ENCODE measurements at regions not wholly inside any gene's neighbourhood (a gene's known extent, or its start where the extent isn't known, plus 50 kb on each side); places are given as distances from the start of the nearest gene placed in this dataset.
A peak's percentile ranks its signal among the peaks of the same experiment; 100 is the strongest.

GRCh38 chr12:13373803-13374202, 177.3 kb downstream of the EMP1 start:
- Mint-ChIP-seq H3K9me3 (no peaks in the 10 kb centered on the region), H3K4me3 (no peak overlapping the region), H3K27me3 (ENCODE audit: low read depth) (no peaks in the 10 kb centered on the region), H3K27ac (no peak overlapping the region), H3K4me1 (ENCODE audit: low read depth) (no peaks in the 10 kb centered on the region), H3K36me3 (ENCODE audit: low read depth) (no peaks in the 10 kb centered on the region)
- DNase-seq (ENCODE audit: low spot score): no peak

GRCh38 chr12:13373131-13373530, 176.6 kb downstream of the EMP1 start:
- Mint-ChIP-seq H3K27ac (no peak overlapping the region), H3K4me1 (ENCODE audit: low read depth) (no peaks in the 10 kb centered on the region), H3K9me3 (no peaks in the 10 kb centered on the region), H3K27me3 (ENCODE audit: low read depth) (no peaks in the 10 kb centered on the region), H3K4me3 (no peak overlapping the region), H3K36me3 (ENCODE audit: low read depth) (no peaks in the 10 kb centered on the region)
- DNase-seq (ENCODE audit: low spot score): no peak

- Mint-ChIP-seq H3K4me3 (no peak overlapping the region), H3K27me3 (ENCODE audit: low read depth) (no peaks in the 10 kb centered on the region), H3K36me3 (ENCODE audit: low read depth) (no peaks in the 10 kb centered on the region), H3K9me3 (no peaks in the 10 kb centered on the region), H3K4me1 (ENCODE audit: low read depth) (no peaks in the 10 kb centered on the region), H3K27ac (no peak overlapping the region)
- DNase-seq (ENCODE audit: low spot score): no peak
Observed at GRCh38 chr12:13372386-13372785, 175.9 kb downstream of the EMP1 start.

DNA sequence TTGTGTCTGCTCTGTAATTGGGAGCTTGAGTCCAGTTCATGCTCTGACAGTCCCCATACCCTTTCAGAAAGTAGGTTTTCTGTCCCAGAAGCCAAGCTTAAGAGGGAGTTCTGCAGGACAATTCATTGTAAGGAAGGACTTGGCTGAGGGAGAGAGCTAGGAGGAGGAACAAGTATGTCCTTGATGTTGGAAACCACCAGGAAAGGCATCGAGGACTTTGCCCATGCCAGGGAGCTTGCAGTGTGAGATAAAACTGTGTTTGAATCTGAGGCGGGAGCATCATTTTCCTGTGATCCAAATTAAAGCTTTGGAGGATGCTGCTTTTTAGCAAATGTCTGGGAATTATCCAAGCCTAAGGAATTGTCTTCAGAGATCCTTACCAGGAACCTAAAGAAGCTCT, 175.3 kb downstream of the EMP1 start:
- Mint-ChIP-seq H3K36me3 (ENCODE audit: low read depth) (no peaks in the 10 kb centered on the region), H3K27ac (no peak overlapping the region), H3K9me3 (no peaks in the 10 kb centered on the region), H3K4me3 (no peak overlapping the region), H3K27me3 (ENCODE audit: low read depth) (no peaks in the 10 kb centered on the region), H3K4me1 (ENCODE audit: low read depth) (no peaks in the 10 kb centered on the region)
- DNase-seq (ENCODE audit: low spot score): no peak

DNA sequence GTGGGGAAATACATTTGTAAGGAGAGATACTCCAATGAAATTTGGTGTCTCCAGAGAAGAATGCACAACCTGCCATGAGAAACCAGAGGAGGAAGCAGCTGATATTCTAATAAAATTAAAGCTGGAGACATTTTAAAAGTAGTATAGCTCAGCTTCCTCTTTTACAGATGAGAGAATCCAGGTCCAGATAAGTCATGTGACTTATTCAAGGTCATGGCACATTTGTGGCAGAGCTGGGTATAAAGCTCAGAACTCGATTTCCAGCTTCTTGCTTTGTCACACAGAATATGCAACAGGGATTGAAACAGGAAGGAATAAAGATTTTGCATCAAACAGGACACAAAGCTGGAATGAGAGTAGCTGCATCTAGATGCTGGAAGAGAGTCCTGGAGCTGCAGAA, 174.8 kb downstream of the EMP1 start:
- no peaks in the 10 kb centered on the region for H3K36me3 Mint-ChIP-seq (ENCODE audit: low read depth)
- no peak overlapping the region for H3K4me3 Mint-ChIP-seq
- no peaks in the 10 kb centered on the region for H3K27me3 Mint-ChIP-seq (ENCODE audit: low read depth)
- DNase-seq (ENCODE audit: low spot score): no peak
- H3K4me1 Mint-ChIP-seq (ENCODE audit: low read depth): no peaks in the 10 kb centered on the region
- no peak overlapping the region for H3K27ac Mint-ChIP-seq
- H3K9me3 Mint-ChIP-seq: no peaks in the 10 kb centered on the region

DNA sequence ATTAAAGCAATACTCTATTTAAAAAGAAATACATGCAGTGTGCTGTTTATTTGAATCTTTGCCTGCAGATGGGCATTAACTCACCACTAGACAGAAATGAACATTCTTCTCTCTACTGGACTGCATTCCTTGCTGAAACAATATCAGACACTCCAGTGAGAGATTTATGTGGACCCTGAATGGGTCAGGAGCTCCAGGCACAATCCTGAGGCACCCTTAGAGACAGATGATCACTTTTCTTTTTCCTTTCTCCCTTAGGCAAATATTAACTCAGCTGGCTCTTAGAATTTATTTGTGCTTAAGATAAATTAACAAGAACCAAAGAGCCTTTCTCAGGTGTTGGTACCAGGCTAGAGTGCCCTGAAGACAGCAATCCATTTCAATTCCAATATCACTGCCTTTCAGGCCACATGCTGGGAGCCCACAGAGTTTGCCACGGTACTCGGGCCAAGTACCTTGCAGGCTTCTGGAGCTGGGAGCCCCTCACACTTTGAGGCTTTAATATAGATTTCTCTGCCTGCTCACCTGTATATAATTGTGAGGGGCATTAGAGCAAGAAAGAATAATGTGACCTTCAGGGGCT, 173.0 kb downstream of the EMP1 start:
- H3K4me3 Mint-ChIP-seq: no peak overlapping the region
- no peaks in the 10 kb centered on the region for H3K36me3 Mint-ChIP-seq (ENCODE audit: low read depth)
- H3K4me1 Mint-ChIP-seq (ENCODE audit: low read depth): no peaks in the 10 kb centered on the region
- no peaks in the 10 kb centered on the region for H3K27me3 Mint-ChIP-seq (ENCODE audit: low read depth)
- no peak for DNase-seq (ENCODE audit: low spot score)
- no peaks in the 10 kb centered on the region for H3K9me3 Mint-ChIP-seq
- H3K27ac Mint-ChIP-seq: no peak overlapping the region

GRCh38 chr12:13368971-13369370, 172.4 kb downstream of the EMP1 start:
- no peaks in the 10 kb centered on the region for H3K9me3 Mint-ChIP-seq
- H3K36me3 Mint-ChIP-seq (ENCODE audit: low read depth): no peaks in the 10 kb centered on the region
- no peak overlapping the region for H3K4me3 Mint-ChIP-seq
- no peaks in the 10 kb centered on the region for H3K27me3 Mint-ChIP-seq (ENCODE audit: low read depth)
- DNase-seq (ENCODE audit: low spot score): no peak
- no peaks in the 10 kb centered on the region for H3K4me1 Mint-ChIP-seq (ENCODE audit: low read depth)
- H3K27ac Mint-ChIP-seq: no peak overlapping the region

- Mint-ChIP-seq H3K27ac (no peak overlapping the region), H3K36me3 (ENCODE audit: low read depth) (no peaks in the 10 kb centered on the region), H3K9me3 (no peaks in the 10 kb centered on the region), H3K4me3 (no peak overlapping the region), H3K4me1 (ENCODE audit: low read depth) (no peaks in the 10 kb centered on the region), H3K27me3 (ENCODE audit: low read depth) (no peaks in the 10 kb centered on the region)
- no peak for DNase-seq (ENCODE audit: low spot score)
Observed at GRCh38 chr12:13368431-13368830, 171.9 kb downstream of the EMP1 start.

GRCh38 chr12:13367973-13368372, 171.4 kb downstream of the EMP1 start:
- H3K27ac Mint-ChIP-seq: no peak overlapping the region
- H3K36me3 Mint-ChIP-seq (ENCODE audit: low read depth): no peaks in the 10 kb centered on the region
- no peak for DNase-seq (ENCODE audit: low spot score)
- no peaks in the 10 kb centered on the region for H3K4me1 Mint-ChIP-seq (ENCODE audit: low read depth)
- H3K27me3 Mint-ChIP-seq (ENCODE audit: low read depth): peaks cover 1% of the 10 kb centered on the region
- H3K4me3 Mint-ChIP-seq: no peak overlapping the region
- H3K9me3 Mint-ChIP-seq: no peaks in the 10 kb centered on the region

GRCh38 chr12:13365748-13366366, 169.3 kb downstream of the EMP1 start:
- no peak overlapping the region for H3K27ac Mint-ChIP-seq
- H3K9me3 Mint-ChIP-seq: no peaks in the 10 kb centered on the region
- H3K4me1 Mint-ChIP-seq (ENCODE audit: low read depth): no peaks in the 10 kb centered on the region
- H3K27me3 Mint-ChIP-seq (ENCODE audit: low read depth): peaks cover 7% of the 10 kb centered on the region
- no peak for DNase-seq (ENCODE audit: low spot score)
- no peak overlapping the region for H3K4me3 Mint-ChIP-seq
- no peaks in the 10 kb centered on the region for H3K36me3 Mint-ChIP-seq (ENCODE audit: low read depth)

DNA sequence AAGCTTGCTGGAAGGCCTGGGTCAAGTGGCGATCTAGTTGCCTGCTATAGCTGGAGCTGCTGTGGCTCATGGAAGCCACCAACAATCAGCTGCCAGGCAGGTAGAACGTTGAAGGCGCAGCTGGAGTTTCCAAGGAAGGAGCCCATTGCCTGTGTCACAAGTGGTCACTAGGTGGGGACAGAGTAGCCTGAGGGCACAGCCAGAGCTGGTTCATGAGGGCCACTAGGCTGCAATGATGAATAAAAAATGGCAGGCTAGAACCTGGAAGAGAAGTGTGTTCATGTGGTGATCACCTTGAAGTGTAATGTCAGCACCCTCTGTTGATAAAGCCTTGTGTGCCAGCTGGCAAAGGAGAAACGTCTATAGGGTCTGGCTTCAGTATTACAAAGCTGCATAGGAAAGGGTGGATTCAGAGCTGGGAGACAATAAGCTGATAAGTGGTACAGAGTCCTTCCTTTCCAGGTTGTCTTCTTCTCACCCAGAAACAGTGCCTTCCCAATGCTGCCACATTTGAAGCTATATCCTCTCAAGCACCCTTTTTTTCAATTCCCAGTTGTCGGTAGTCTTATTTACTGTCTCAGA, 165.8 kb downstream of the EMP1 start:
- Mint-ChIP-seq H3K4me1 (ENCODE audit: low read depth) (no peaks in the 10 kb centered on the region), H3K36me3 (ENCODE audit: low read depth) (no peaks in the 10 kb centered on the region), H3K27ac (no peak overlapping the region), H3K4me3 (no peak overlapping the region), H3K9me3 (no peaks in the 10 kb centered on the region), H3K27me3 (ENCODE audit: low read depth) (peaks cover 26% of the 10 kb centered on the region)
- DNase-seq (ENCODE audit: low spot score): peak; percentile 14

GRCh38 chr12:13359636-13360035, 163.1 kb downstream of the EMP1 start:
- no peak for DNase-seq (ENCODE audit: low spot score)
- H3K27me3 Mint-ChIP-seq (ENCODE audit: low read depth): peaks cover 30% of the 10 kb centered on the region
- H3K4me3 Mint-ChIP-seq: no peak overlapping the region
- no peaks in the 10 kb centered on the region for H3K36me3 Mint-ChIP-seq (ENCODE audit: low read depth)
- no peaks in the 10 kb centered on the region for H3K9me3 Mint-ChIP-seq
- H3K4me1 Mint-ChIP-seq (ENCODE audit: low read depth): no peaks in the 10 kb centered on the region
- H3K27ac Mint-ChIP-seq: no peak overlapping the region

GRCh38 chr12:13358391-13358905, 161.9 kb downstream of the EMP1 start:
- H3K36me3 Mint-ChIP-seq (ENCODE audit: low read depth): no peaks in the 10 kb centered on the region
- no peak for DNase-seq (ENCODE audit: low spot score)
- no peaks in the 10 kb centered on the region for H3K9me3 Mint-ChIP-seq
- H3K27ac Mint-ChIP-seq: no peak overlapping the region
- peaks cover 30% of the 10 kb centered on the region for H3K27me3 Mint-ChIP-seq (ENCODE audit: low read depth)
- no peaks in the 10 kb centered on the region for H3K4me1 Mint-ChIP-seq (ENCODE audit: low read depth)
- H3K4me3 Mint-ChIP-seq: no peak overlapping the region

GRCh38 chr12:13350946-13351345, 154.4 kb downstream of the EMP1 start:
- no peaks in the 10 kb centered on the region for H3K36me3 Mint-ChIP-seq (ENCODE audit: low read depth)
- peaks cover 19% of the 10 kb centered on the region for H3K27me3 Mint-ChIP-seq (ENCODE audit: low read depth)
- no peak for DNase-seq (ENCODE audit: low spot score)
- no peak overlapping the region for H3K27ac Mint-ChIP-seq
- no peaks in the 10 kb centered on the region for H3K9me3 Mint-ChIP-seq
- no peak overlapping the region for H3K4me3 Mint-ChIP-seq
- no peaks in the 10 kb centered on the region for H3K4me1 Mint-ChIP-seq (ENCODE audit: low read depth)

DNA sequence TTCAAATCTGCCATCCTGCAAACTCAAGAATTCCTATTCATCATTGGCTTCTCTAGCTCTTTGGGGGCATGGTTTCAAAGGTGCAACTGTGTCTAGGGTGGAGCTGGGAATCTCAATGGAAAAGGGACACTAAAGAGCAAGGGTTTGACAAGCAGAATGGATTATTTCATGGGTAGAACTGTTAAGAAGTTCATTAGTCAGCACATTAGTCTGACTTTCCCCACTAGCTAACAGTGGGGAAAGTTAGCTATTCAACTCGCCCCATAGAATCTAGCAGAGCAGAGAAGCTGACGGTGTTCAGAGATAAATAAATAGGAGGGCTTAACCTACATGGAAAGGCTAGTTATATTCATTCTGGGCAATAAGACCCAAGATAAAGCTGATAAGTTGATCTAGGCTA, 153.9 kb downstream of the EMP1 start:
- no peaks in the 10 kb centered on the region for H3K4me1 Mint-ChIP-seq (ENCODE audit: low read depth)
- no peak overlapping the region for H3K27ac Mint-ChIP-seq
- no peaks in the 10 kb centered on the region for H3K9me3 Mint-ChIP-seq
- peaks cover 18% of the 10 kb centered on the region for H3K27me3 Mint-ChIP-seq (ENCODE audit: low read depth)
- H3K36me3 Mint-ChIP-seq (ENCODE audit: low read depth): no peaks in the 10 kb centered on the region
- DNase-seq (ENCODE audit: low spot score): no peak
- no peak overlapping the region for H3K4me3 Mint-ChIP-seq
